ENCODE measurements at regions not wholly inside any gene's neighbourhood (a gene's known extent, or its start where the extent isn't known, plus 50 kb on each side); places are given as distances from the start of the nearest gene placed in this dataset.

DNA sequence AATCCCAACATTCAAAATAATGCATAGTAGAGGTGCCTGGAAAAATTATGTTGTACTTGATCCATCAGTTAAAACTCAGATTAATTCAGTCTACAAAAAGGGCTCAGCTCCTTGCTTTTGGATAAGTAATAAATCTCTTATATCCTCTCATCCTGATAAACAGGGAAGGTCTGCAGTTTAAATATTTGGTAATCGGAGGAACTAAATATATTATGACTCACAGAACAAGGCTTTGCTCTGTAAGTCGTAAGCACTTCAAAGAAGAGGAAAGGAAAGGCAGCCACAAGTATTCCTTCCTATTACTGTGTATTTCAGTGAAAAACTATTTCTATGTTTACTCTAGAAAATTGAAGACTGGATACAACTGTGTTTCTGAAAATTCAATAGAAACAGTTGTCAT, 757.9 kb downstream of the CDY2B start:
- no peaks in the 10 kb centered on the region for H3K79me2 ChIP-seq (ENCODE audit: insufficient read depth, low read length)
- TF ChIP-seq CTCF (IDR thresholded peaks at IDR 0.05; ENCODE audit: low read length), result no peak
- TF ChIP-seq EZH2 (IDR thresholded peaks at IDR 0.05; ENCODE audit: borderline replicate concordance, low read length), result no peak
- no peaks in the 10 kb centered on the region for H3K27me3 ChIP-seq (ENCODE audit: insufficient read depth, low read length)
- no peak overlapping the region for H3K27ac ChIP-seq (ENCODE audit: low read depth, low read length, poor library complexity, severe bottlenecking)
- H3K4me3 ChIP-seq (ENCODE audit: low read depth, low read length, poor library complexity, severe bottlenecking), result no peak overlapping the region
- H3K36me3 ChIP-seq (ENCODE audit: insufficient read depth, low read length), result no peaks in the 10 kb centered on the region
- no peak overlapping the region for H3K4me2 ChIP-seq (ENCODE audit: low read length)
- no peaks in the 10 kb centered on the region for H3K9me2 ChIP-seq (ENCODE audit: low read depth, low read length)
- H3K9ac ChIP-seq (ENCODE audit: low read length), result no peak overlapping the region
- H3K4me1 ChIP-seq (ENCODE audit: insufficient read depth, low read length, severe bottlenecking), result no peaks in the 10 kb centered on the region
- no peaks in the 10 kb centered on the region for H3K9me3 ChIP-seq (ENCODE audit: low read length)
- no peaks in the 10 kb centered on the region for H4K20me1 ChIP-seq (ENCODE audit: insufficient read depth, low read length)
- no peaks in the 10 kb centered on the region for H3F3A ChIP-seq (ENCODE audit: insufficient read depth, low read length)
- H2AFZ ChIP-seq (ENCODE audit: low read length), result no peak overlapping the region

DNA sequence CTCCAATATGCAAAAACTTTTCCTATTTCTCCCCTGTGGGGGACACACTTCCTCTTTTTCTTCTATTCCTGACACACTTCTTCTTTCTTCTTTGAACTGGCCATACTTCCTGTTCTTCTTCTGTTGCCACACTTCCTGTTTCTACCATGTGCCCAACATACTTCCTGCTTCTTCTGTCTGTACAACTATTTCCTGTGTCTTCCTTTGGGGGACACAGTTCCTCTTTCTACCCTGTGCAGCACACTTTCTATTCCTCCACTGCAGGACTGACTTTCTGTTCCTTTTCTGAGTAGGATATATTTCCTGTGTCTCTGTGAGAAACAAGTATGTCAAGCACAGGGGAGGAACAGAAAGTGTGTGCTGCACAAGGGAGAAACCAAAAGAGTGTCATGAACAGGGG, 794.7 kb downstream of the CDY2B start:
- H3K4me3 ChIP-seq (ENCODE audit: low read depth, low read length, poor library complexity, severe bottlenecking), result no peak overlapping the region
- no peaks in the 10 kb centered on the region for H3F3A ChIP-seq (ENCODE audit: insufficient read depth, low read length)
- H3K9me2 ChIP-seq (ENCODE audit: low read depth, low read length), result no peaks in the 10 kb centered on the region
- H3K9ac ChIP-seq (ENCODE audit: low read length), result no peak overlapping the region
- H3K79me2 ChIP-seq (ENCODE audit: insufficient read depth, low read length), result no peaks in the 10 kb centered on the region
- H3K36me3 ChIP-seq (ENCODE audit: insufficient read depth, low read length), result no peaks in the 10 kb centered on the region
- peaks cover 4% of the 10 kb centered on the region for H3K4me1 ChIP-seq (ENCODE audit: insufficient read depth, low read length, severe bottlenecking)
- H3K27ac ChIP-seq (ENCODE audit: low read depth, low read length, poor library complexity, severe bottlenecking), result peak overlapping the region; percentile 40
- H3K27me3 ChIP-seq (ENCODE audit: insufficient read depth, low read length), result no peaks in the 10 kb centered on the region
- H2AFZ ChIP-seq (ENCODE audit: low read length), result no peak overlapping the region
- H4K20me1 ChIP-seq (ENCODE audit: insufficient read depth, low read length), result no peaks in the 10 kb centered on the region
- no peak overlapping the region for H3K4me2 ChIP-seq (ENCODE audit: low read length)
- no peak for TF ChIP-seq EZH2 (IDR thresholded peaks at IDR 0.05; ENCODE audit: borderline replicate concordance, low read length)
- TF ChIP-seq CTCF (IDR thresholded peaks at IDR 0.05; ENCODE audit: low read length), result no peak
- H3K9me3 ChIP-seq (ENCODE audit: low read length), result no peaks in the 10 kb centered on the region

GRCh38 chrY:17079887-17080286, 800.1 kb downstream of the CDY2B start:
- no peak overlapping the region for H3K9ac ChIP-seq (ENCODE audit: low read length)
- H3K9me3 ChIP-seq (ENCODE audit: low read length), result no peaks in the 10 kb centered on the region
- no peak overlapping the region for H3K27ac ChIP-seq (ENCODE audit: low read depth, low read length, poor library complexity, severe bottlenecking)
- no peaks in the 10 kb centered on the region for H3K36me3 ChIP-seq (ENCODE audit: insufficient read depth, low read length)
- no peaks in the 10 kb centered on the region for H3K9me2 ChIP-seq (ENCODE audit: low read depth, low read length)
- H3K4me3 ChIP-seq (ENCODE audit: low read depth, low read length, poor library complexity, severe bottlenecking), result no peak overlapping the region
- no peaks in the 10 kb centered on the region for H4K20me1 ChIP-seq (ENCODE audit: insufficient read depth, low read length)
- H3K4me1 ChIP-seq (ENCODE audit: insufficient read depth, low read length, severe bottlenecking), result peaks cover under 1% of the 10 kb centered on the region
- H3K4me2 ChIP-seq (ENCODE audit: low read length), result no peak overlapping the region
- H2AFZ ChIP-seq (ENCODE audit: low read length), result no peak overlapping the region
- no peaks in the 10 kb centered on the region for H3K79me2 ChIP-seq (ENCODE audit: insufficient read depth, low read length)
- H3K27me3 ChIP-seq (ENCODE audit: insufficient read depth, low read length), result no peaks in the 10 kb centered on the region
- no peak for TF ChIP-seq CTCF (IDR thresholded peaks at IDR 0.05; ENCODE audit: low read length)
- TF ChIP-seq EZH2 (IDR thresholded peaks at IDR 0.05; ENCODE audit: borderline replicate concordance, low read length), result no peak
- H3F3A ChIP-seq (ENCODE audit: insufficient read depth, low read length), result no peaks in the 10 kb centered on the region
